Loucy (cell line): ENCODE measurements at regions not wholly inside any gene's neighbourhood (a gene's known extent, or its start where the extent isn't known, plus 50 kb on each side); places are given as distances from the start of the nearest gene placed in this dataset.

Experiments used
- H2AFZ ChIP-seq: fragments of 200-600 bp; sonication (generic); 2 replicates; pipeline ENCODE4 v1.6.0; 2016; ENCODE audit warnings: antibody characterized with exemption, mild to moderate bottlenecking, low read length, moderate library complexity
- H3F3A ChIP-seq: fragments of 200-600 bp; 2 replicates; pipeline ENCODE4 v1.6.0; 2016; ENCODE audit warnings: antibody characterized with exemption, low read depth, mild to moderate bottlenecking
- H3K27me3 ChIP-seq: fragments of 200-600 bp; sonication (generic); 2 replicates; pipeline ENCODE4 v1.6.1; 2014; ENCODE audit warnings: low read length, mild to moderate bottlenecking; ENCODE audit not compliant: insufficient read depth, poor library complexity, severe bottlenecking
- H3K36me3 ChIP-seq: fragments of 200-600 bp; sonication (generic); 2 replicates; pipeline ENCODE4 v1.6.1; 2016; ENCODE audit warnings: low read length; ENCODE audit not compliant: insufficient read depth
- H3K4me1 ChIP-seq: fragments of 200-600 bp; sonication (generic); 2 replicates; pipeline ENCODE4 v1.5.1; 2014; ENCODE audit warnings: low read length, mild to moderate bottlenecking; ENCODE audit not compliant: insufficient read depth, poor library complexity, severe bottlenecking
- H3K4me2 ChIP-seq: fragments of 200-600 bp; sonication (generic); 2 replicates; pipeline ENCODE4 v1.6.0; 2014; ENCODE audit warnings: antibody characterized with exemption, low read length, low read depth, mild to moderate bottlenecking; ENCODE audit not compliant: poor library complexity, severe bottlenecking
- H3K4me3 ChIP-seq: fragments of 200-600 bp; sonication (generic); 2 replicates; pipeline ENCODE4 v1.5.1; 2014; ENCODE audit warnings: low read length, mild to moderate bottlenecking, mixed read lengths; ENCODE audit not compliant: poor library complexity, severe bottlenecking
- H3K79me2 ChIP-seq: fragments of 200-600 bp; sonication (generic); 2 replicates; pipeline ENCODE4 v1.6.1; 2014; ENCODE audit warnings: low read length; ENCODE audit not compliant: insufficient read depth
- H3K9ac ChIP-seq: fragments of 200-600 bp; sonication (generic); 2 replicates; pipeline ENCODE4 v1.6.0; 2014; ENCODE audit warnings: mild to moderate bottlenecking, low read depth, low read length, moderate library complexity; ENCODE audit not compliant: poor library complexity, severe bottlenecking
- H3K9me2 ChIP-seq: fragments of 200-600 bp; sonication (generic); replicated peaks from 2 replicates; pipeline ENCODE4 v1.6.1; 2016; ENCODE audit warnings: low read depth, low read length, mixed read lengths
- H3K9me3 ChIP-seq: fragments of 200-600 bp; sonication (generic); 2 replicates; pipeline ENCODE4 v1.6.1; 2014; ENCODE audit warnings: mild to moderate bottlenecking, antibody characterized with exemption, low read length, low read depth; ENCODE audit not compliant: insufficient read depth
- H4K20me1 ChIP-seq: fragments of 200-600 bp; sonication (generic); 2 replicates; pipeline ENCODE4 v1.6.0; 2014; ENCODE audit warnings: antibody characterized with exemption, low read length, mild to moderate bottlenecking; ENCODE audit not compliant: insufficient read depth, poor library complexity, severe bottlenecking
- CTCF ChIP-seq: fragments of 200-600 bp; sonication (generic); conservative IDR thresholded peaks from 2 replicates; pipeline ENCODE4 v1.5.1; 2014; ENCODE audit warnings: mild to moderate bottlenecking, antibody characterized with exemption, low read length
- EZH2phosphoT487 ChIP-seq: fragments of 200-600 bp; IDR thresholded peaks from 2 replicates; pipeline ENCODE4 v1.6.1; 2018; ENCODE audit warnings: antibody characterized with exemption, mild to moderate bottlenecking, moderate library complexity, borderline replicate concordance

- Histone ChIP-seq H3K9me2 (no peaks in the 10 kb centered on the region), H3F3A (no peaks in the 10 kb centered on the region), H3K79me2 (no peaks in the 10 kb centered on the region), H3K9me3 (no peaks in the 10 kb centered on the region), H3K36me3 (no peaks in the 10 kb centered on the region), H3K4me2 (no peak overlapping the region), H3K4me1 (no peaks in the 10 kb centered on the region), H4K20me1 (no peaks in the 10 kb centered on the region), H2AFZ (no peak overlapping the region), H3K9ac (no peak overlapping the region), H3K27me3 (no peaks in the 10 kb centered on the region), H3K4me3 (no peak overlapping the region)
- TF ChIP-seq CTCF, result no peak
- TF ChIP-seq EZH2phosphoT487, result no peak
These were observed 54.4 kb downstream of the ZNF503 start for GRCh38 chr10:75347186-75347585.

GRCh38 chr10:75345738-75346137 lies 55.8 kb downstream of the ZNF503 start:
- Histone ChIP-seq H3K4me3 (no peak overlapping the region), H3K79me2 (no peaks in the 10 kb centered on the region), H3K36me3 (no peaks in the 10 kb centered on the region), H2AFZ (no peak overlapping the region), H3K9me3 (no peaks in the 10 kb centered on the region), H3K9me2 (no peaks in the 10 kb centered on the region), H3K4me1 (no peaks in the 10 kb centered on the region), H3K4me2 (no peak overlapping the region), H3F3A (no peaks in the 10 kb centered on the region), H3K27me3 (no peaks in the 10 kb centered on the region), H4K20me1 (no peaks in the 10 kb centered on the region), H3K9ac (no peak overlapping the region)
- TF ChIP-seq EZH2phosphoT487, result no peak
- no peak for TF ChIP-seq CTCF

- Histone ChIP-seq H3K27me3 (no peaks in the 10 kb centered on the region), H3K4me3 (no peak overlapping the region), H3K79me2 (no peaks in the 10 kb centered on the region), H3F3A (no peaks in the 10 kb centered on the region), H3K9me2 (no peaks in the 10 kb centered on the region), H3K36me3 (no peaks in the 10 kb centered on the region), H3K9ac (no peak overlapping the region), H3K4me2 (no peak overlapping the region), H4K20me1 (no peaks in the 10 kb centered on the region), H3K9me3 (no peaks in the 10 kb centered on the region), H3K4me1 (no peaks in the 10 kb centered on the region), H2AFZ (no peak overlapping the region)
- no peak for TF ChIP-seq EZH2phosphoT487
- TF ChIP-seq CTCF, result no peak
These were observed 57.4 kb downstream of the ZNF503 start for GRCh38 chr10:75344170-75344569.
